Pancreas (tissue), 10 donors: ENCODE measurements at regions not wholly inside any gene's neighbourhood (a gene's known extent, or its start where the extent isn't known, plus 50 kb on each side); places are given as distances from the start of the nearest gene placed in this dataset.

Experiments
- ATAC-seq, 4 donors: fragments of 200-7000 bp; cut with Tn5 transposase; one replicate each; pipeline versions ENCODE4 v1.8.0 to v1.9.1; 2020; ENCODE audit warnings: mild to moderate bottlenecking in 4 of 4, moderate library complexity in 4 of 4
- DNase-seq, 6 donors: peaks; one replicate each; pipeline ENCODE4 v3.0.0-alpha.2; 2020
- FAIRE-seq: peaks from 2 replicates; lab custom pipeline; 2012; peaks lifted over from hg19 to GRCh38; lab: Jason Lieb, UNC
- H3K27ac ChIP-seq, 4 donors: fragments of 200-600 bp; sonication (generic); 1 replicate in 3 of 4; 2 replicates in 1 of 4; pipeline versions ENCODE4 v1.5.0 to v1.8.0; 2020
- H3K27me3 ChIP-seq, 4 donors: fragments of 200-600 bp; one replicate each; pipeline ENCODE4 v1.8.0; 2021
- H3K36me3 ChIP-seq, 3 donors: fragments of 200-600 bp; sonication (generic) in 1 of 3; one replicate each; pipeline versions ENCODE4 v1.5.0 to v1.8.0; 2020 to 2021
- H3K4me1 ChIP-seq, 3 donors: fragments of 200-600 bp; one replicate each; pipeline ENCODE4 v1.8.0; 2021
- H3K4me3 ChIP-seq, 4 donors: fragments of 200-600 bp; sonication (generic) in 2 of 4; one replicate each; pipeline versions ENCODE4 v1.5.0 to v1.8.0; 2020 to 2021
- H3K9me3 ChIP-seq, 4 donors: fragments of 200-600 bp; one replicate each; pipeline ENCODE4 v1.8.0; 2021
- WGBS, 2 donors: extraction: QIAGEN DNeasy Blood & Tissue Kit; methylation state at CpG; one replicate each; pipeline ENCODE4 v1.1.7; 2013; 5-methylcytosine and 5-hydroxymethylcytosine counted together
- intact Hi-C, 3 donors: fragments of 100-400 bp; cut with DNase I; formaldehyde crosslinking; loops; one replicate each; pipeline versions ENCODE4 v1.11.1 to v1.14.2; 2022
- TF ChIP-seq, protein P1 (sequence below), 4 donors: fragments of 200-600 bp; sonication (generic) in 3 of 4; IDR thresholded peaks; one replicate each; pipeline versions ENCODE4 v1.5.0 to v1.8.0; 2021; ENCODE audit warnings: antibody characterized with exemption in 4 of 4
- donor health status: healthy with polysubstance abuse.
- donor health status: DM: no; HTN: no; CAD: no; lungs with moderate emphysema.
- donor health status: DM: no; HTN: no; CAD: no.
- donor health status: control.
- donor health status: control.
- donor health status: Bipolar disorder and iron deficiency.
- donor health status: DM: yes; HTN: yes; CAD: no.
- donor health status: DM: no; HTN: no; CAD: no.
- donor health status: DM: no; HTN: no; CAD: no.
- donor health status: DM: yes; HTN: yes; CAD: no.

DNA sequence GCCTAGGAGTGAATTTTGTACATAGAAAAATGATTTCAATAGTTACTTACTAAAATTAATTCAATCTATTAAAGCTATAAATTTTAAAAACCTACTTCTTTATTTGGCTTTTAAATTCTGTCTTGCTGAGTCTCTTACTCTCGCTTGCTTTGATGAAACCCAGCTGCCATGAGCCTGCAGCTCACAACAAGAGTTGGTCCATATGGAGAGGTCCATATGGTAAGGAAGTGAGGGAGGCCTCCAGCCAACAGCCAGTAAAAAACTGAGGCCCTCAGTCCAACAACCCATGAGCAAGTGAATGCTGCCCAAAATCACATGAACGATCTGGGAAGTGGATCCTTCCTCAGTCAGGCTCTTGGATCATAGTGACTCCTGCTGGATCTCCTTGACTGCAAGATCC lies 89.9 kb upstream of the CXADR start:
- Histone ChIP-seq H3K27me3 (no peaks in the 10 kb centered on the region), H3K36me3 (no peaks in the 10 kb centered on the region), H3K4me1 (no peaks in the 10 kb centered on the region), H3K4me3 (no peak overlapping the region), H3K9me3 (no peaks in the 10 kb centered on the region), H3K27ac (no peak overlapping the region)
- no peak for DNase-seq
- intact Hi-C loops: no loop called here
- WGBS, 2 donors: 36 to 55% methylated on average over 2 of the region's 2 CpGs
- TF ChIP-seq, protein P1, sequence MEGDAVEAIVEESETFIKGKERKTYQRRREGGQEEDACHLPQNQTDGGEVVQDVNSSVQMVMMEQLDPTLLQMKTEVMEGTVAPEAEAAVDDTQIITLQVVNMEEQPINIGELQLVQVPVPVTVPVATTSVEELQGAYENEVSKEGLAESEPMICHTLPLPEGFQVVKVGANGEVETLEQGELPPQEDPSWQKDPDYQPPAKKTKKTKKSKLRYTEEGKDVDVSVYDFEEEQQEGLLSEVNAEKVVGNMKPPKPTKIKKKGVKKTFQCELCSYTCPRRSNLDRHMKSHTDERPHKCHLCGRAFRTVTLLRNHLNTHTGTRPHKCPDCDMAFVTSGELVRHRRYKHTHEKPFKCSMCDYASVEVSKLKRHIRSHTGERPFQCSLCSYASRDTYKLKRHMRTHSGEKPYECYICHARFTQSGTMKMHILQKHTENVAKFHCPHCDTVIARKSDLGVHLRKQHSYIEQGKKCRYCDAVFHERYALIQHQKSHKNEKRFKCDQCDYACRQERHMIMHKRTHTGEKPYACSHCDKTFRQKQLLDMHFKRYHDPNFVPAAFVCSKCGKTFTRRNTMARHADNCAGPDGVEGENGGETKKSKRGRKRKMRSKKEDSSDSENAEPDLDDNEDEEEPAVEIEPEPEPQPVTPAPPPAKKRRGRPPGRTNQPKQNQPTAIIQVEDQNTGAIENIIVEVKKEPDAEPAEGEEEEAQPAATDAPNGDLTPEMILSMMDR (IDR thresholded peaks at IDR 0.05): no peak
- ATAC-seq: no peak
- FAIRE-seq: no peak

DNA sequence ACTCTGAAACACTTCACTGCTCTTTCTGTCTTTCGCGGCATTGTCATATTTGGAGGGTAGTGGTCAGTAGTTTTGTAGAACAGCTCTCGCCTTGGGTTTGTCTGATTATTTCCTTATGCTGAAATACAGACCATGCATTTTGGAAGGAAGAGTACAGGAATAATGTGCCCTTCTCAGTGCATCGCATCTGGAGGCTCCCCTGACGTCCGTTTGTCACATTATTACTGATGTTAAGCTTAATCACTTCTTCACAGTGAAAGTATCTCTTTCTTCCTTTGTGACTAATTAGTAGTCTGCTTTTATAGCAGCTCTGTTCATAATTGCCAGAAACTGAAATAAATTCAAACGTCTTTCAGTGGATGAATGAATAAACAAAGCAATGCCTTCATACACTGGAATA lies 85.7 kb upstream of the CXADR start:
- Histone ChIP-seq H3K36me3 (no peaks in the 10 kb centered on the region), H3K4me3 (no peak overlapping the region), H3K4me1 (no peaks in the 10 kb centered on the region), H3K27me3 (no peaks in the 10 kb centered on the region), H3K9me3 (no peaks in the 10 kb centered on the region), H3K27ac (no peak overlapping the region)
- DNase-seq (no peak), ATAC-seq (no peak), FAIRE-seq (no peak)
- 66 to 73% methylated on average over 7 of the region's 7 CpGs for WGBS, 2 donors
- TF ChIP-seq, protein P1 (IDR thresholded peaks at IDR 0.05): no peak
- intact Hi-C loops: no loop called here

DNA sequence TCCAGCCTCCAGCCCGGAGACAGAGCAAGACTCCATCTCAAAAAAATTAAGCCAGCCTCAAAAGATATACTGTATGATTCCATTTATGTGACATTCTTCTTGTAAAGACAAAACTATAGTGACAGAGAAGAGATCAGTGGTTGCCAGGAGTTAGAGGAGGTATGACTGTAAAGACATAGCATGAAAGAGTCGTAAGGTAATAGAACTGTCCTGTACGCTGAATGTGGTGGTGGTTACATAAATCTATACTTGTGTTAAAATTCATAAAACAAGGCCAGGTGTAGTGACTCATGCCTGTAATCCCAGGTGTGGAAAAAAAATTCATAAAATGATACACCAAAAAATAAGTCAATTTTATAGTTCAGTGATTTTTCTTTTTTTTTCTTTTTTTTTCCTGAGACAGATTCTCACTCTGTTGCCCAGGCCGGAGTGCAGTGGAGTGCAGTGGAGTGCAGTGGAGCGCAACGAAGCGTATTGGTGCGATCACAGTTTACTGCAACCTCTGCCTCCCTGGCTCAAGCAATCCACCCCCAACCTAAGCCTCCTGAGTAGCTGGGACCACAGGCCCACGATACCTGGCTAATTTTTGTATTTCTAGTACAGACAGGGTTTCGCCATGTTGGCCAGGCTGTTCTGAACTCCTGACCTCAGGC lies 84.9 kb upstream of the CXADR start:
- WGBS, 2 donors: 83 to 87% methylated on average over 10 of the region's 10 CpGs
- no peak for FAIRE-seq
- no peak for DNase-seq
- no peak for ATAC-seq
- no peak overlapping the region for H3K27ac ChIP-seq
- intact Hi-C loops: no loop called here
- no peaks in the 10 kb centered on the region for H3K36me3 ChIP-seq
- no peak overlapping the region for H3K4me3 ChIP-seq
- H3K4me1 ChIP-seq: no peaks in the 10 kb centered on the region
- no peaks in the 10 kb centered on the region for H3K9me3 ChIP-seq
- H3K27me3 ChIP-seq: no peaks in the 10 kb centered on the region
- TF ChIP-seq, protein P1 (IDR thresholded peaks at IDR 0.05): no peak

DNA sequence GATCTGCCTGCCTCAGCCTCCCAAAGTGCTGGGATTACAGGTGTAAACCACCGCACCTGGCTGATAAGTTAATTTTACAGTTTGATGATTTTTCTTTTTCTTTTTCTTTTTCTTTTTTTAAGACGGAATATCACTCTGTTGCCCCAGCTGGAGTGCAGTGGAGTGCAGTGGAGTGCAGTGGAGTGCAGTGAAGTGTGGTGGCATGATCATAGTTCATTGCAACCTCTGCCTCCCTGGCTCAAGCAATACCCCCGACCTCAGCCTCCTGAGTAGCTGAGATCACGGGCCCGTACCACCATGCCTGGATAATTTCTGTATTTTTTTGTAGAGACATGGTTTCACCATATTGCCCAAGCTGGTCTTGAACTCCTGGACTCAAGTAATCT lies 84.4 kb upstream of the CXADR start:
- FAIRE-seq (no peak), ATAC-seq (no peak), DNase-seq (no peak)
- Histone ChIP-seq H3K4me1 (no peaks in the 10 kb centered on the region), H3K27ac (no peak overlapping the region), H3K36me3 (no peaks in the 10 kb centered on the region), H3K9me3 (no peaks in the 10 kb centered on the region), H3K27me3 (no peaks in the 10 kb centered on the region), H3K4me3 (no peak overlapping the region)
- intact Hi-C loops: no loop called here
- TF ChIP-seq, protein P1 (IDR thresholded peaks at IDR 0.05): no peak
- WGBS, 2 donors: 86 to 94% methylated on average over 5 of the region's 5 CpGs

DNA sequence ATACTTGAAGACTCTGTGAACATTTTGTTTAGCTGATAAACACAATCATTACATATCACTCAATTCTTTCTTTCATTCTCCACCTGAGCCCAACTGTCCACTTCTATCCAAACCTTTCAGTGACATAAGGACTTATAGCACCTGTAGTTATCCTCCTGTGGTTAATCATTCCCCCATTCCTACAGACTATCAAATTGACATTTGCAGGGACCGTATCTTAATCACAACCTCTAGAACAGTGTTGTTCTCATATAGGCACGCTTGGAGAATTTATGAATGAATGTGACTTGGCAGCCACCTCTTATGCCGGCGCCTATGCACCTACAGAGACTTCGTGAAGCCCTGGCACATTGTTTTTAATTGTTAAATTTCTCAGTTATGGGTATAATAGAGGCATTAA lies 83.9 kb upstream of the CXADR start:
- Histone ChIP-seq H3K9me3 (no peaks in the 10 kb centered on the region), H3K36me3 (no peaks in the 10 kb centered on the region), H3K27me3 (no peaks in the 10 kb centered on the region), H3K4me3 (no peak overlapping the region), H3K27ac (no peak overlapping the region), H3K4me1 (no peaks in the 10 kb centered on the region)
- TF ChIP-seq, protein P1 (IDR thresholded peaks at IDR 0.05): no peak
- DNase-seq (no peak), ATAC-seq (no peak), FAIRE-seq (no peak)
- intact Hi-C loops: no loop called here
- WGBS, 2 donors: 80% methylated on average over 5 of the region's 5 CpGs
